ENCODE measurements at regions not wholly inside any gene's neighbourhood (a gene's known extent, or its start where the extent isn't known, plus 50 kb on each side); places are given as distances from the start of the nearest gene placed in this dataset.
"Not testable (repeated sequence)": the region's sequence is repeated elsewhere in the genome, so short reads cannot be mapped to it uniquely, and the experiment has no call there.

GRCh38 chr12:5096241-5096924 is 52.7 kb downstream of the KCNA5 start:
- peak; percentile 79 for DNase-seq (ENCODE audit: low read depth)

- no peak for DNase-seq (ENCODE audit: low read depth)
Observed at GRCh38 chr12:5097786-5098185, 54.1 kb downstream of the KCNA5 start.

- no peak for DNase-seq (ENCODE audit: low read depth)
Observed at GRCh38 chr12:5099136-5099535, 55.5 kb downstream of the KCNA5 start.

- DNase-seq (ENCODE audit: low read depth) = no peak
Observed at GRCh38 chr12:5099591-5099990, 55.9 kb downstream of the KCNA5 start.

- DNase-seq (ENCODE audit: low read depth) = no peak
Observed at GRCh38 chr12:5101686-5102085, 58.0 kb downstream of the KCNA5 start.

- DNase-seq (ENCODE audit: low read depth) = peak; percentile 80
Observed at GRCh38 chr12:5102261-5102789, 58.6 kb downstream of the KCNA5 start.

- DNase-seq (ENCODE audit: low read depth) = peak; percentile 53
Observed at GRCh38 chr12:5102806-5103205, 59.1 kb downstream of the KCNA5 start.

- DNase-seq (ENCODE audit: low read depth) = no peak
Observed at GRCh38 chr12:5110345-5110744, 66.7 kb downstream of the KCNA5 start.

- DNase-seq (ENCODE audit: low read depth) = no peak
Observed at GRCh38 chr12:5114436-5114835, 70.8 kb downstream of the KCNA5 start.

GRCh38 chr12:5121784-5122183 is 78.1 kb downstream of the KCNA5 start:
- not testable (repeated sequence) for DNase-seq (ENCODE audit: low read depth)

GRCh38 chr12:5122256-5122831 is 78.7 kb downstream of the KCNA5 start:
- DNase-seq (ENCODE audit: low read depth) = not testable (repeated sequence)

GRCh38 chr12:5123921-5124320 is 80.2 kb downstream of the KCNA5 start:
- DNase-seq (ENCODE audit: low read depth) = peak; percentile 74

GRCh38 chr12:5124401-5124800 is 80.7 kb downstream of the KCNA5 start:
- no peak for DNase-seq (ENCODE audit: low read depth)

- no peak for DNase-seq (ENCODE audit: low read depth)
Observed at GRCh38 chr12:5134861-5135525, 91.3 kb downstream of the KCNA5 start.

GRCh38 chr12:5138256-5138655 is 94.6 kb downstream of the KCNA5 start:
- DNase-seq (ENCODE audit: low read depth) = no peak

- DNase-seq (ENCODE audit: low read depth) = peak; percentile 32
Observed at GRCh38 chr12:5138845-5139244, 95.2 kb downstream of the KCNA5 start.

GRCh38 chr12:5139751-5140150 is 96.1 kb downstream of the KCNA5 start:
- DNase-seq (ENCODE audit: low read depth) = no peak

GRCh38 chr12:5140190-5140589 is 96.5 kb downstream of the KCNA5 start:
- DNase-seq (ENCODE audit: low read depth) = no peak

- DNase-seq (ENCODE audit: low read depth) = no peak
Observed at GRCh38 chr12:5148880-5149279, 105.2 kb downstream of the KCNA5 start.

GRCh38 chr12:5154091-5154490 is 110.4 kb downstream of the KCNA5 start:
- DNase-seq (ENCODE audit: low read depth) = no peak

- DNase-seq (ENCODE audit: low read depth) = no peak
Observed at GRCh38 chr12:5155866-5156265, 112.2 kb downstream of the KCNA5 start.

- DNase-seq (ENCODE audit: low read depth) = no peak
Observed at GRCh38 chr12:5160827-5161226, 117.1 kb downstream of the KCNA5 start.

- DNase-seq (ENCODE audit: low read depth) = peak; percentile 80
Observed at GRCh38 chr12:5163661-5164060, 120.0 kb downstream of the KCNA5 start.

All from ELR (cell line).